ENCODE measurements at regions not wholly inside any gene's neighbourhood (a gene's known extent, or its start where the extent isn't known, plus 50 kb on each side); places are given as distances from the start of the nearest gene placed in this dataset.

- H3K27ac Mint-ChIP-seq, result no peak overlapping the region
- H3K9me3 Mint-ChIP-seq, result no peaks in the 10 kb centered on the region
- intact Hi-C loops (cut with micrococcal nuclease), result no loop called here
- H3K27me3 Mint-ChIP-seq (ENCODE audit: insufficient read depth), result peaks cover 2% of the 10 kb centered on the region
- H3K4me3 Mint-ChIP-seq, result no peak overlapping the region
- H3K4me1 Mint-ChIP-seq (ENCODE audit: low read depth), result no peaks in the 10 kb centered on the region
- DNase-seq (ENCODE audit: low spot score), result no peak
- H3K36me3 Mint-ChIP-seq (ENCODE audit: low read depth), result no peaks in the 10 kb centered on the region
These were observed 152.6 kb upstream of the HTR2A start for GRCh38 chr13:47049276-47049989.

GRCh38 chr13:47046706-47047105 lies 149.9 kb upstream of the HTR2A start:
- H3K27me3 Mint-ChIP-seq (ENCODE audit: insufficient read depth), result peaks cover 10% of the 10 kb centered on the region
- no peak overlapping the region for H3K4me3 Mint-ChIP-seq
- intact Hi-C loops (cut with micrococcal nuclease), result no loop called here
- H3K27ac Mint-ChIP-seq, result no peak overlapping the region
- no peak for DNase-seq (ENCODE audit: low spot score)
- H3K9me3 Mint-ChIP-seq, result no peaks in the 10 kb centered on the region
- no peaks in the 10 kb centered on the region for H3K4me1 Mint-ChIP-seq (ENCODE audit: low read depth)
- no peaks in the 10 kb centered on the region for H3K36me3 Mint-ChIP-seq (ENCODE audit: low read depth)

GRCh38 chr13:47044842-47045241 lies 148.0 kb upstream of the HTR2A start:
- no peaks in the 10 kb centered on the region for H3K36me3 Mint-ChIP-seq (ENCODE audit: low read depth)
- H3K9me3 Mint-ChIP-seq, result no peaks in the 10 kb centered on the region
- peaks cover 12% of the 10 kb centered on the region for H3K27me3 Mint-ChIP-seq (ENCODE audit: insufficient read depth)
- DNase-seq (ENCODE audit: low spot score), result no peak
- intact Hi-C loops (cut with micrococcal nuclease), result no loop called here
- H3K27ac Mint-ChIP-seq, result no peak overlapping the region
- no peaks in the 10 kb centered on the region for H3K4me1 Mint-ChIP-seq (ENCODE audit: low read depth)
- H3K4me3 Mint-ChIP-seq, result no peak overlapping the region

- DNase-seq (ENCODE audit: low spot score), result no peak
- no peaks in the 10 kb centered on the region for H3K4me1 Mint-ChIP-seq (ENCODE audit: low read depth)
- H3K27ac Mint-ChIP-seq, result no peak overlapping the region
- no peak overlapping the region for H3K4me3 Mint-ChIP-seq
- intact Hi-C loops (cut with micrococcal nuclease), result no loop called here
- no peaks in the 10 kb centered on the region for H3K9me3 Mint-ChIP-seq
- H3K27me3 Mint-ChIP-seq (ENCODE audit: insufficient read depth), result peaks cover 10% of the 10 kb centered on the region
- no peaks in the 10 kb centered on the region for H3K36me3 Mint-ChIP-seq (ENCODE audit: low read depth)
These were observed 142.3 kb upstream of the HTR2A start for GRCh38 chr13:47039106-47039505.

- Mint-ChIP-seq H3K27ac (no peak overlapping the region), H3K36me3 (ENCODE audit: low read depth) (no peaks in the 10 kb centered on the region), H3K27me3 (ENCODE audit: insufficient read depth) (peaks cover 7% of the 10 kb centered on the region), H3K4me3 (no peak overlapping the region), H3K9me3 (no peaks in the 10 kb centered on the region), H3K4me1 (ENCODE audit: low read depth) (no peaks in the 10 kb centered on the region)
- DNase-seq (ENCODE audit: low spot score), result no peak
- intact Hi-C loops (cut with micrococcal nuclease), result no loop called here
These were observed 141.3 kb upstream of the HTR2A start for GRCh38 chr13:47038188-47038587.

GRCh38 chr13:47036294-47037008 lies 139.6 kb upstream of the HTR2A start:
- DNase-seq (ENCODE audit: low spot score), result no peak
- intact Hi-C loops (cut with micrococcal nuclease), result no loop called here
- peaks cover 8% of the 10 kb centered on the region for H3K27me3 Mint-ChIP-seq (ENCODE audit: insufficient read depth)

GRCh38 chr13:47033216-47033615 lies 136.4 kb upstream of the HTR2A start:
- no peaks in the 10 kb centered on the region for H3K4me1 Mint-ChIP-seq (ENCODE audit: low read depth)
- DNase-seq (ENCODE audit: low spot score), result no peak
- H3K27me3 Mint-ChIP-seq (ENCODE audit: insufficient read depth), result peaks cover 8% of the 10 kb centered on the region
- no peak overlapping the region for H3K27ac Mint-ChIP-seq
- intact Hi-C loops (cut with micrococcal nuclease), result no loop called here
- H3K4me3 Mint-ChIP-seq, result no peak overlapping the region
- no peaks in the 10 kb centered on the region for H3K36me3 Mint-ChIP-seq (ENCODE audit: low read depth)
- no peaks in the 10 kb centered on the region for H3K9me3 Mint-ChIP-seq

More at GRCh38 chr13:47036294-47037008, 139.6 kb upstream of the HTR2A start:
- Mint-ChIP-seq H3K27ac (no peak overlapping the region), H3K4me1 (ENCODE audit: low read depth) (no peaks in the 10 kb centered on the region), H3K4me3 (no peak overlapping the region), H3K9me3 (no peaks in the 10 kb centered on the region), H3K36me3 (ENCODE audit: low read depth) (no peaks in the 10 kb centered on the region)

- peaks cover 5% of the 10 kb centered on the region for H3K27me3 Mint-ChIP-seq (ENCODE audit: insufficient read depth)
- H3K4me3 Mint-ChIP-seq, result no peak overlapping the region
- no peaks in the 10 kb centered on the region for H3K36me3 Mint-ChIP-seq (ENCODE audit: low read depth)
- no peaks in the 10 kb centered on the region for H3K4me1 Mint-ChIP-seq (ENCODE audit: low read depth)
- intact Hi-C loops (cut with micrococcal nuclease), result no loop called here
- no peak for DNase-seq (ENCODE audit: low spot score)
- H3K9me3 Mint-ChIP-seq, result no peaks in the 10 kb centered on the region
- no peak overlapping the region for H3K27ac Mint-ChIP-seq
These were observed 131.1 kb upstream of the HTR2A start for GRCh38 chr13:47027780-47028437.

- Mint-ChIP-seq H3K9me3 (no peaks in the 10 kb centered on the region), H3K4me1 (ENCODE audit: low read depth) (no peaks in the 10 kb centered on the region), H3K27me3 (ENCODE audit: insufficient read depth) (peaks cover 2% of the 10 kb centered on the region), H3K4me3 (no peak overlapping the region), H3K36me3 (ENCODE audit: low read depth) (no peaks in the 10 kb centered on the region), H3K27ac (no peak overlapping the region)
- no peak for DNase-seq (ENCODE audit: low spot score)
- intact Hi-C loops (cut with micrococcal nuclease), result no loop called here
These were observed 129.1 kb upstream of the HTR2A start for GRCh38 chr13:47025791-47026447.

- Mint-ChIP-seq H3K36me3 (ENCODE audit: low read depth) (no peaks in the 10 kb centered on the region), H3K4me3 (no peak overlapping the region), H3K27ac (no peak overlapping the region), H3K9me3 (no peaks in the 10 kb centered on the region), H3K4me1 (ENCODE audit: low read depth) (no peaks in the 10 kb centered on the region), H3K27me3 (ENCODE audit: insufficient read depth) (no peaks in the 10 kb centered on the region)
- intact Hi-C loops (cut with micrococcal nuclease), result no loop called here
- DNase-seq (ENCODE audit: low spot score), result no peak
These were observed 123.1 kb upstream of the HTR2A start for GRCh38 chr13:47019977-47020376.

GRCh38 chr13:47017476-47017875 lies 120.6 kb upstream of the HTR2A start:
- Mint-ChIP-seq H3K4me3 (no peak overlapping the region), H3K4me1 (ENCODE audit: low read depth) (no peaks in the 10 kb centered on the region), H3K27ac (no peak overlapping the region), H3K36me3 (ENCODE audit: low read depth) (no peaks in the 10 kb centered on the region), H3K9me3 (no peaks in the 10 kb centered on the region), H3K27me3 (ENCODE audit: insufficient read depth) (no peaks in the 10 kb centered on the region)
- intact Hi-C loops (cut with micrococcal nuclease), result no loop called here
- no peak for DNase-seq (ENCODE audit: low spot score)

GRCh38 chr13:47008318-47008717 lies 111.5 kb upstream of the HTR2A start:
- Mint-ChIP-seq H3K27ac (no peak overlapping the region), H3K4me3 (no peak overlapping the region), H3K27me3 (ENCODE audit: insufficient read depth) (peaks cover 7% of the 10 kb centered on the region), H3K9me3 (no peaks in the 10 kb centered on the region), H3K4me1 (ENCODE audit: low read depth) (no peaks in the 10 kb centered on the region), H3K36me3 (ENCODE audit: low read depth) (no peaks in the 10 kb centered on the region)
- no peak for DNase-seq (ENCODE audit: low spot score)
- intact Hi-C loops (cut with micrococcal nuclease), result no loop called here

Data from activated T-helper 1 cell treated with anti-CD3 and anti-CD28 coated beads, Interleukin-12 subunit alpha, Interleukin-12 subunit beta, Interleukin-2, Interleukin-4 antibody, amounts not matched to agents 30 ng/mL and 10 ng/mL and 1 ng/mL, durations not matched to agents 14 hours and 24 hours and 36 hours (primary cell).